ENCODE measurements at regions not wholly inside any gene's neighbourhood (a gene's known extent, or its start where the extent isn't known, plus 50 kb on each side); places are given as distances from the start of the nearest gene placed in this dataset.
"Not testable (repeated sequence)": the region's sequence is repeated elsewhere in the genome, so short reads cannot be mapped to it uniquely, and the experiment has no call there.

DNA sequence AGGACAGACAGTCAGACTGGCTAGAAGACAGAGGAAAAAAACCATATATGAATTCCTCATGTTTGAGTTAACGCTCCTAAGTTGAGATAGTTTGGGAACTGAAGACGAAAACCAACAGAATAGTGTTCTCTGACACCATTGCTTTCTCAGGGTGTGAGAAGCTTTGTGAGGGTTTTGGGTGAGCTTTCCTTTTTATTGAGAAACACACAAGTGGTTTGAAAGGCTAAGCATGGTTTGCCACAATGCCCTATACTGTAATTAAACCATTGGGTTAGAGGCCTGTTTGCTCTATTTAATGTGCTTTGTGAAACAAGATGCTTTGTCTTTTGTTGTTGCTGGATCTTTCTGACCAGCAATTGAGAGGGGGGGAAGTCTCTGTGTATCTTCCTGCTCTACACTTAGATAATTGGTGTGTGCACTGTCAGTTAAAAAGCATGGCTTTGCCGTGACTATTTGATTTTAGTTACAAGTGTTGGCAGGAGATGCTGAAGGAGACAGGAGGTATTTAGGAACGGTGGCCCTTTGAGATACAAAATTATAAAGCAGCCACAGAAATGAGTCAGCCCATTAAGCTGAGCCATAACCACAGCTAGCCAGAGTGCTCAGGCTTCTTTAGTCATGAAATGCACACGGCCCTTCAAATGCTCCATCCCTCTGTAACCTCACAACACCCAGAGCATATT is 273.0 kb upstream of the PREP start:
- TF ChIP-seq, protein P1, sequence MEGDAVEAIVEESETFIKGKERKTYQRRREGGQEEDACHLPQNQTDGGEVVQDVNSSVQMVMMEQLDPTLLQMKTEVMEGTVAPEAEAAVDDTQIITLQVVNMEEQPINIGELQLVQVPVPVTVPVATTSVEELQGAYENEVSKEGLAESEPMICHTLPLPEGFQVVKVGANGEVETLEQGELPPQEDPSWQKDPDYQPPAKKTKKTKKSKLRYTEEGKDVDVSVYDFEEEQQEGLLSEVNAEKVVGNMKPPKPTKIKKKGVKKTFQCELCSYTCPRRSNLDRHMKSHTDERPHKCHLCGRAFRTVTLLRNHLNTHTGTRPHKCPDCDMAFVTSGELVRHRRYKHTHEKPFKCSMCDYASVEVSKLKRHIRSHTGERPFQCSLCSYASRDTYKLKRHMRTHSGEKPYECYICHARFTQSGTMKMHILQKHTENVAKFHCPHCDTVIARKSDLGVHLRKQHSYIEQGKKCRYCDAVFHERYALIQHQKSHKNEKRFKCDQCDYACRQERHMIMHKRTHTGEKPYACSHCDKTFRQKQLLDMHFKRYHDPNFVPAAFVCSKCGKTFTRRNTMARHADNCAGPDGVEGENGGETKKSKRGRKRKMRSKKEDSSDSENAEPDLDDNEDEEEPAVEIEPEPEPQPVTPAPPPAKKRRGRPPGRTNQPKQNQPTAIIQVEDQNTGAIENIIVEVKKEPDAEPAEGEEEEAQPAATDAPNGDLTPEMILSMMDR (IDR thresholded peaks at IDR 0.05; ENCODE audit: extremely low read depth, missing control alignments), result no peak

DNA sequence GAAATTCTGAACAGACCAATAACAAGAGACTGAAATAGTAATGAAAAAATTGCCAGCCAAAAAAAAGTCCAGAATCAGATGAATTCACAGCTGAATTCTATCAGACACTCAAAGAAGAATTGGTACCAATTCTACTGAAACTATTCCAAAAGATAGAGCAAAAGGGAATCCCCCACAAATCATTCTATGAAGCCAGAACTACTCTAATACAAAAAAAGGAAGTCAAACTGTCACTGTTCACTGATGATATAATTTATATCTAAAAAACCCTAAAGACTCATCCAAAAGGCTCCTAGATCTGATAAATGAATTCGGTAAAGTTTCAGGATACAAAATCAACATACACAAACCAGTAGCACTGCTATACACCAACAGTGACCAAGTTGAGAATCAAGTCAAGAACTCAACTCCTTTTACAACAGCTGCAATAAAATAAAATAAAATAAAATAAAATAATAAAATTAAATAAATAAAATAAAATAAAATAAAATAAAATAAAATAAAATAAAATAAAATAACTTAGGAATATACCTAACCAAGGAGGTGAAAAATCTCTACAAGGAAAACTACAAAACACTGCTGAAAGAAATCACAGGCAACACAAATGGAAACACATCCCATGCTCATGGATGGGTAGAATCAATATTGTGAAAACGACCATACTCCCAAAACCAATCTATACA is 270.1 kb upstream of the PREP start:
- not testable (repeated sequence) for DNase-seq (ENCODE audit: low spot score)

More for the DNA sequence above, 273.0 kb upstream of the PREP start:
- peak; percentile 8 for DNase-seq (ENCODE audit: low spot score)

DNA sequence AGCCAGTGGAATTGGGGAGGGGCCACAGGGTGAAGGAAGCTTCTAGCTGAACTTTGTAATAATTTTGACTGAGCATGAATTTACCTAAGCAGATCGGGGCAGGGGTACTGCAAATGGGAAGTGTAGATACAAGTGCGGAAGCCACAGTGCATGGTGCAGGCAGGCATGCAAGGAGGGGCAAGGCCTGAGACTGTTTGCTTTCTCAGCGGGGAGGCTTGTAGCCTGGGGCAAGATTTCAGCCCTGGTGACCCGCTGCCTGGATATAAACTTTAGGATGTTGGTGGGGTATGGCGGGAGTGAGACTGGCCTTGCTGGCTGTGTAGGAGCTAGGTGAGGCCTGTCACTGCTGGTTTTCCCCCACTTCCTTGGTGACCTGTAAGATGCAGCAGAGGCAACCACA is 266.4 kb upstream of the PREP start:
- DNase-seq (ENCODE audit: low spot score), result no peak

DNA sequence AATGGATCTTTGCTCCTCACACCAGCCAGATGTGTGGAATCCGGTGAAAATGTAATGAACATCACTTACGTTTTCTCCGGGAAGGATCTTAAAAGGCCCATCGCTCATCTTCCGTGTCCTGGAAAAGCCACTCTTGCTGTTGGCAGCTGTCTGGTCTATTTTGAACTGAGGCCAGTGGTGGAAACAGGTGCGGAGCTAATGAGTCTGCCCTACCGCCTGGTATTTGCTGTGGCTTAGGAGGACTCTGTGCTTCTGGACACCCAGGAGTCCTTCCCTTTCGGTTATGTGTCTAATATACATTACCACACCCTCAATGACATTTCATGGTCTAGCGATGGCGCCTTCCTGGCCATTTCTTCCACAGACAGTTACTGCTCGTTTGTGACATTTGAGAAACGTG is 264.2 kb upstream of the PREP start:
- TF ChIP-seq, protein P1 (IDR thresholded peaks at IDR 0.05; ENCODE audit: extremely low read depth, missing control alignments), result no peak
- DNase-seq (ENCODE audit: low spot score), result no peak

More for the DNA sequence above, 266.4 kb upstream of the PREP start:
- TF ChIP-seq, protein P1 (IDR thresholded peaks at IDR 0.05; ENCODE audit: extremely low read depth, missing control alignments), result no peak

DNA sequence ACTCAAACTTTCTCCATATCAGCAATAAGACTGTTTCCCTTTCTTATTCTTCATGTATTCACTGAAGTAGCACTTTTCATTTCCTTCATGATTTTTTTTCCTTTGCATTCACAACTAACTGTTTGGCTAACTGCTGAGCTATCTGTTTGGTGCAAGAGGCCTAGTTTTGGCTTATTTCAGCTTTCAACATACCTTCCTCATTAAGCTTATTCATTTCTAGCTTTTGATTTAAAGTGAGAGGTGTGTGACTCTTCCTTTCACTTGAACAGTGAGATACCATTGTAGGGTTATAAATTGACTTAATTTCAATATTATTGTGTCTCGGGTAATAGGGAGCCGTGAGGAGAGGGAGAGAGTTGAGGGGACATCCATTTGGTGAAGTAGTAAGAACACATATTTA is 262.0 kb upstream of the PREP start:
- TF ChIP-seq, protein P1 (IDR thresholded peaks at IDR 0.05; ENCODE audit: extremely low read depth, missing control alignments), result no peak
- DNase-seq (ENCODE audit: low spot score), result no peak

DNA sequence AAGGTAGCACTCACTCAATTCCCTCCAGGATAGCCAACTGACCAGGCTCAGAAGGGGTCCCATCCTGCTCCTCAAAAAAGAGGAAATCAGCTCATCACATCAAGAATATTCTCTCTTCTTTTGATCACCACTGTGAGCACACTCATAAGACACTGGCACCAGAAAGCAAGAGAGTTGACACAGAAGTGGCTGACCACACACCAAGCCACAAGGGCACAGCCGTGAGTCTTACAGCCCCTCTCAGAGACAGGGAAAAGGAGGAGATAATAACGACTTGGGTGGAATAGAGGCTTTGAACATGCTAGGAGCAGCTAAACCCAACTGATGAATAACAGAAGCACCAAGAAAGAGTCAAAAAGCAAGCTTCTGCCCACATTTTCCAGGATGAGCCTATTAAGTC is 249.1 kb upstream of the PREP start:
- TF ChIP-seq, protein P1 (IDR thresholded peaks at IDR 0.05; ENCODE audit: extremely low read depth, missing control alignments), result no peak
- DNase-seq (ENCODE audit: low spot score), result no peak

DNA sequence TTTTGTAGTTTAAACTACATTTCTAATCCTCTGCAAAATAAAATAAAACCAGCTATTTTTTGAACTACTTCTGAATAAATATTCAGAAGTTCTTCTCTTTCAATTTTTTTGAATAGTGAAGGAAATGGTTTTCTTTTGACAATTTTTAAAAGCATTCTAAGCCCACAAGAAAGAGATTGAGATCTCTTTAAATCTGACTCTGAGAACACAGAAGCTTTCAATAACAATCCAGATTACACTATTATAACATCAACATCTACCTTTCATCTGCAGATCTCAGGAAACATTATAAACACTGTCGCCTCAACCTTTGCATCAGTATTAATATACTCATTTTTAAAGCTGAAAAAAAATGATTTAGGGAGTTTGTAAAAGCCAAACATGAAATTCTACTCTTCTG is 247.5 kb upstream of the PREP start:
- TF ChIP-seq, protein P1 (IDR thresholded peaks at IDR 0.05; ENCODE audit: extremely low read depth, missing control alignments), result no peak
- DNase-seq (ENCODE audit: low spot score), result no peak

DNA sequence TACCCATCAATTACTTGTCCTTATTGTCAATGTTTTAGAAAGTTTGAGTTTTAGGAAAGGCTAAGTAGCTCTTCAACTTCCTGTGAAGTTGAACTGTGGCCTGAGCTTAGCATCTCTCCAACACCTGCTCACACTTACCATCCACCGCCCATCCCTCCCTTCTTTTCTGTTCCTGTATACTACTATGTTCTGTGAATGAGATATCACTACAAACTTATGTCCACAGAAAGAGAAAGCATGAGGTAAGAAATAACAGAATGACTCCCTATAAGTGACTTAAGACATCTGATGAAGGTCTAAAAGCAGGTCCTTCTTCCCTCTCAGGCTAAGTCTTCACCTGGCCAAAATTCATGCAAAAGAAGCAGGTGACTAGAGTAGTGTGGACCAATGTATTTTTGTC is 246.3 kb upstream of the PREP start:
- DNase-seq (ENCODE audit: low spot score), result no peak

More for the DNA sequence above, 246.3 kb upstream of the PREP start:
- TF ChIP-seq, protein P1 (IDR thresholded peaks at IDR 0.05; ENCODE audit: extremely low read depth, missing control alignments), result no peak
